Nucleus accumbens (tissue), 56 donors: ENCODE measurements at regions not wholly inside any gene's neighbourhood (a gene's known extent, or its start where the extent isn't known, plus 50 kb on each side); places are given as distances from the start of the nearest gene placed in this dataset.

ENCODE experiments used
- DNase-seq, 56 donors: peaks; one replicate each; lab custom pipeline; 2025; lab: John Stamatoyannopoulos, UW

GRCh38 chrX:10893366-10893765, 217.8 kb upstream of the HCCS start:
- DNase-seq, result no peak

- no peak for DNase-seq
Measured at GRCh38 chrX:10893976-10894375, 217.2 kb upstream of the HCCS start.

- DNase-seq, result no peak
Measured at GRCh38 chrX:10897768-10898167, 213.4 kb upstream of the HCCS start.

GRCh38 chrX:10900585-10901289, 210.4 kb upstream of the HCCS start:
- DNase-seq, result no peak

- no peak for DNase-seq
Measured at GRCh38 chrX:10901290-10901633, 209.9 kb upstream of the HCCS start.

GRCh38 chrX:10902001-10902400, 209.1 kb upstream of the HCCS start:
- DNase-seq, result no peak

GRCh38 chrX:10903523-10903922, 207.6 kb upstream of the HCCS start:
- DNase-seq, result no peak

GRCh38 chrX:10904220-10904619, 206.9 kb upstream of the HCCS start:
- DNase-seq, result no peak

GRCh38 chrX:10906866-10907265, 204.3 kb upstream of the HCCS start:
- no peak for DNase-seq

- DNase-seq, result no peak
Measured at GRCh38 chrX:10922159-10922558, 189.0 kb upstream of the HCCS start.

- no peak for DNase-seq
Measured at GRCh38 chrX:10922835-10923234, 188.3 kb upstream of the HCCS start.

GRCh38 chrX:10923466-10923865, 187.7 kb upstream of the HCCS start:
- DNase-seq, result no peak

GRCh38 chrX:10926404-10926803, 184.7 kb upstream of the HCCS start:
- no peak for DNase-seq

GRCh38 chrX:10926891-10927290, 184.2 kb upstream of the HCCS start:
- DNase-seq, result no peak

- DNase-seq, result no peak
Measured at GRCh38 chrX:10929747-10930146, 181.4 kb upstream of the HCCS start.

GRCh38 chrX:10930151-10930550, 181.0 kb upstream of the HCCS start:
- DNase-seq, result no peak

- no peak for DNase-seq
Measured at GRCh38 chrX:10931976-10932375, 179.2 kb upstream of the HCCS start.

GRCh38 chrX:10932842-10933440, 178.2 kb upstream of the HCCS start:
- DNase-seq, result no peak

GRCh38 chrX:10935501-10935900, 175.6 kb upstream of the HCCS start:
- no peak for DNase-seq

- no peak for DNase-seq
Measured at GRCh38 chrX:10936976-10937375, 174.2 kb upstream of the HCCS start.

GRCh38 chrX:10938365-10938923, 172.7 kb upstream of the HCCS start:
- no peak for DNase-seq

- no peak for DNase-seq
Measured at GRCh38 chrX:10939424-10939823, 171.7 kb upstream of the HCCS start.
